Esophagus muscularis mucosa (tissue), 4 donors: ENCODE measurements at regions not wholly inside any gene's neighbourhood (a gene's known extent, or its start where the extent isn't known, plus 50 kb on each side); places are given as distances from the start of the nearest gene placed in this dataset.
A peak's percentile ranks its signal among the peaks of the same experiment; 100 is the strongest.

ENCODE experiments used
- DNase-seq: peaks from one replicate; pipeline ENCODE4 v3.0.0-alpha.2; 2017; ENCODE audit errors: extremely low spot score
- H3K27ac ChIP-seq, 4 donors: fragments of 200-600 bp; sonication (generic); replicated peaks in 1 of 4; 1 replicate in 3 of 4; 2 replicates in 1 of 4; pipeline ENCODE4 v1.5.1; 2016 to 2019; ENCODE audit warnings: mild to moderate bottlenecking in 1 of 4
- H3K27me3 ChIP-seq, 4 donors: fragments of 200-600 bp; sonication (generic); one replicate each; pipeline versions ENCODE4 v1.5.1 to v1.6.0; 2016 to 2019
- H3K36me3 ChIP-seq, 4 donors: fragments of 200-600 bp; sonication (generic); one replicate each; pipeline ENCODE4 v1.5.1; 2016 to 2019
- H3K4me1 ChIP-seq, 4 donors: fragments of 200-600 bp; sonication (generic); one replicate each; pipeline ENCODE4 v1.5.1; 2016 to 2019
- H3K4me3 ChIP-seq, 4 donors: fragments of 200-600 bp; sonication (generic); 1 replicate in 2 of 4; 2 replicates in 2 of 4; pipeline ENCODE4 v1.5.1; 2016 to 2019; ENCODE audit warnings: mild to moderate bottlenecking in 4 of 4, moderate library complexity in 1 of 4
- H3K9me3 ChIP-seq, 4 donors: fragments of 200-600 bp; sonication (generic); 1 replicate in 3 of 4; 2 replicates in 1 of 4; pipeline ENCODE4 v1.5.1; 2016 to 2019
- CTCF ChIP-seq, 3 experiments: fragments of 200-600 bp in 2 of 3; fragments of 450-650 bp in 1 of 3; sonication (generic) in 2 of 3; IDR thresholded peaks; one replicate each; pipeline ENCODE4 v1.5.1; 2017 to 2019; ENCODE audit warnings: antibody characterized with exemption in 3 of 3, mild to moderate bottlenecking in 2 of 3, moderate library complexity in 1 of 3
- EP300 ChIP-seq: sonication (generic); formaldehyde crosslinking; IDR thresholded peaks from one replicate; pipeline ENCODE4 v1.6.1; 2017; ENCODE audit warnings: antibody characterized with exemption
- POLR2A ChIP-seq: fragments of 450-650 bp; IDR thresholded peaks from one replicate; pipeline ENCODE4 v1.6.1; 2017; ENCODE audit warnings: antibody characterized with exemption, moderate library complexity, mild to moderate bottlenecking, low read depth
- POLR2AphosphoS5 ChIP-seq, 2 donors: sonication (generic); formaldehyde crosslinking; IDR thresholded peaks; one replicate each; pipeline ENCODE4 v1.6.1; 2017; ENCODE audit warnings: antibody characterized with exemption in 2 of 2
- WGBS: methylation state at CpG from one replicate; pipeline ENCODE4 v1.1.5; 2018; 5-methylcytosine and 5-hydroxymethylcytosine counted together
- intact Hi-C: fragments of 100-400 bp; cut with DNase I; formaldehyde crosslinking; loops from one replicate; pipeline ENCODE4 v1.15.1; 2023

DNA sequence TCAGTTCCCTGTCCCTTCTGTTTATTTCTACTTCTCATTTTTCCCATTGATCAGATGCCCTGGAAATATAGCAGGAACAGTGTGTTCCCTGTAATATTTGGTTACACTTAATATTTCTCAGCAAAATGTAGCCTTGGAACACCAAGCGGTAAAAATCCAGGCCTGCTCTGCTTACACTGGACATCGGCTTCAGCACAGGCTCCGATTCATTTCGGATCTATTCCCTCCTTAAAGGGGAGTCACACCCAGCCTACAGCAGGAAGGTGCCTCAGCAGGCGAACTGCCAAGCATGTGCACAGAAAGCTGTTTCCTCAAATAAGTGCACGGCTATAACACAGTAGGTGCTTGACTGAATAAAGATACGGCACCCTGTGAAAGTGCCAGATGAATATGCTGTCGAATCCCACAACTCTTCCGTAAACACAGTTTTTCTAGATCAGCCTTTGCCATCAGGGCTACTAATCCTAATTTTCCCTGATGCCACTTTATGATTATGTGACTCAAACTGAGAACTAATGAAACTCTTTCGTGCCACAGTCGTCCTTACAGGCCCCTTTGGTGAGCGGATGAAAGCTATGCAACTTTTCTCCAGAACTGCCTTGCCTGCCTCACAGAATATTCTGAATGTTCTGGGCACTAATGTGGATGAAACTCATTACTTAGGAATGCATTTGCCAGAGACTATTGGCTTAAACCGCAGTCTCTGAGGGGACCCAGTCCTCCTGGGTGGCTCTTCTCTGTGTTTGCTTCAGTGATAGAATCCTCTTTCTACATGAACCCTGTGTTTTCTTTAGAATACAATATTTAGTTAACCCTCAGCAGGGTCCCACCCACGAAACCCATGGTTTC is 275.5 kb upstream of the RUNX1 start:
- peaks cover 4 to 23% (median 17%) of the 10 kb centered on the region in 4 donors for H3K4me1 ChIP-seq
- H3K4me3 ChIP-seq = no peak overlapping the region
- peak; percentile 8 for TF ChIP-seq EP300
- peak in 1 of 3 experiments; percentile 10 for TF ChIP-seq CTCF (IDR thresholded peaks at IDR 0.05)
- TF ChIP-seq POLR2AphosphoS5 (IDR thresholded peaks at IDR 0.05) = no peak
- TF ChIP-seq POLR2A = no peak
- DNase-seq = peak; percentile 85
- peak overlapping the region; percentile 49 to 71 (median 66) for H3K27ac ChIP-seq
- no peaks in the 10 kb centered on the region for H3K36me3 ChIP-seq
- H3K27me3 ChIP-seq = no peaks in the 10 kb centered on the region
- 60% methylated on average over 14 of the region's 14 CpGs for WGBS
- intact Hi-C loops = no loop called here
- no peaks in the 10 kb centered on the region for H3K9me3 ChIP-seq

GRCh38 chr21:35323947-35324346 is 274.8 kb upstream of the RUNX1 start:
- peaks cover 4 to 23% (median 17%) of the 10 kb centered on the region in 4 donors for H3K4me1 ChIP-seq
- DNase-seq = peak; percentile 91
- H3K36me3 ChIP-seq = no peaks in the 10 kb centered on the region
- intact Hi-C loops = no loop called here
- peak overlapping the region; percentile 49 to 71 (median 66) for H3K27ac ChIP-seq
- H3K9me3 ChIP-seq = no peaks in the 10 kb centered on the region
- no peak overlapping the region for H3K4me3 ChIP-seq
- TF ChIP-seq POLR2AphosphoS5 (IDR thresholded peaks at IDR 0.05) = peak; percentile 24
- no peak for TF ChIP-seq EP300
- no peak for TF ChIP-seq CTCF (IDR thresholded peaks at IDR 0.05)
- no peak for TF ChIP-seq POLR2A
- H3K27me3 ChIP-seq = no peaks in the 10 kb centered on the region
- 29% methylated on average over 5 of the region's 9 CpGs for WGBS

GRCh38 chr21:35321322-35322200 is 272.5 kb upstream of the RUNX1 start:
- Histone ChIP-seq H3K9me3 (no peaks in the 10 kb centered on the region), H3K4me1 (peaks cover 4 to 23% (median 17%) of the 10 kb centered on the region in 4 donors), H3K36me3 (no peaks in the 10 kb centered on the region), H3K27me3 (no peaks in the 10 kb centered on the region), H3K27ac (no peak overlapping the region), H3K4me3 (no peak overlapping the region)
- WGBS = 80% methylated on average over 8 of the region's 8 CpGs
- TF ChIP-seq EP300 (no peak), POLR2AphosphoS5 (IDR thresholded peaks at IDR 0.05) (no peak), POLR2A (no peak), CTCF (IDR thresholded peaks at IDR 0.05) (no peak)
- DNase-seq = peak; percentile 87
- intact Hi-C loops = no loop called here

DNA sequence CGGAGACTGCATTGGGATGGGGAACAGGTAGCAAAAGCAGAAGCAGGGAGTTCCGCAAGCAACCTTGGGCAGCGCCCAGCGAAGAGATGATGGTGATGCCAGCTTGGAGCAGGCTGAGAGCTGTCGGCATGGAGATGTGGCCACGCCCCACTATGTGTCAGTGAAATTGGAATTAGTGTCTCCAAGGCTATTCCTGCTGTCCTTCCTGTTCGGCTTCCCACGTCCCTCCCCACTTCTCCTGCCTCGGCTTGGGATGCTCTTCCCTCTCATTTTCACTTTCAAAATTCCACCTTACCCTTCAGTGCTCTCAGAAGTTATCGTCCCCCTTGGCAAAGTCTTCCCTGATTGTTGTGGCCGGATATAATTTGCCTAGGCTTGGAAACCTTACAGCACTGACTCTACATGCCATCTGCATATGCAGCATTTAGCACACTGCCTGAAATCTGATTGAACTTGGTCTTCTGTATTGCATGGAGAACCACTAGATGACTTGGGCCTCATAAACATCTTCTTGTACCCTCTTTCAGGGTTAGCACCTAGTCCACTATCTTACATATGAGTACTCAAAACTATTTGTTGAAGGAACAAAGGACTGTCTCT is 270.7 kb upstream of the RUNX1 start:
- Histone ChIP-seq H3K4me3 (no peak overlapping the region), H3K36me3 (no peaks in the 10 kb centered on the region), H3K27me3 (no peaks in the 10 kb centered on the region), H3K4me1 (peaks cover 4 to 20% (median 16%) of the 10 kb centered on the region in 4 donors), H3K9me3 (no peaks in the 10 kb centered on the region), H3K27ac (no peak overlapping the region)
- 86% methylated on average over 11 of the region's 11 CpGs for WGBS
- intact Hi-C loops = no loop called here
- TF ChIP-seq CTCF (IDR thresholded peaks at IDR 0.05) (no peak), POLR2A (no peak), POLR2AphosphoS5 (IDR thresholded peaks at IDR 0.05) (no peak), EP300 (no peak)
- DNase-seq = no peak
